MM.1S (cell line): ENCODE measurements at regions not wholly inside any gene's neighbourhood (a gene's known extent, or its start where the extent isn't known, plus 50 kb on each side); places are given as distances from the start of the nearest gene placed in this dataset.
"Not testable (repeated sequence)": the region's sequence is repeated elsewhere in the genome, so short reads cannot be mapped to it uniquely, and the experiment has no call there.

Experiments
- CTCF ChIP-seq: fragments of 300-600 bp; sonication (generic); IDR thresholded peaks from 2 replicates; pipeline ENCODE4 v1.5.1; 2016; ENCODE audit warnings: antibody characterized with exemption, low read length, mixed read lengths
- EZH2 ChIP-seq: fragments of 300-600 bp; sonication (generic); optimal IDR thresholded peaks from 2 replicates; pipeline ENCODE3; 2017; ENCODE audit warnings: low read depth, mild to moderate bottlenecking, antibody characterized with exemption, low read length, mixed read lengths
- EZH2phosphoT487 ChIP-seq: fragments of 300-600 bp; sonication (generic); IDR thresholded peaks from 2 replicates; pipeline ENCODE4 v1.6.1; 2018; ENCODE audit warnings: antibody characterized with exemption, low read length

DNA sequence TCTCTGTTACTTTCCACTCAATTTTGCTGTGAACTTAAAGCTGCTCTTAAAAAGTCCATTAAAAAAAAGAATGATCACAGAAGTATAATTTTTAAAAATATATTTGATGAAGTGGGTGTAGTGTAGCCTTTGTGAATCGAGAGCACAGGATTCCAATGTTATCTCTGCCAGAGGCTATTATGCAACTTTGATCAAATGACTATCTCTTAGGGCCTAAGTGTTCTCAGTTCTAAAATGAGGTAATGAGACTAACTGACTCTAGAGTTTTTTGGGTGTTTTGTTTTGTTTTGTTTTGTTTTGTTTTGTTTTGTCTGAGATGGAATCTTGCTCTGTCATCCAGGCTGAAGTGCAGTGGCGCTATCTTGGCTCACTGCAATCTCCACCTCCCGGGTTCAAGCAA, 147.5 kb downstream of the FAM72C start:
- not testable (repeated sequence) for TF ChIP-seq CTCF, EZH2phosphoT487, EZH2
